NK-92 (cell line): ENCODE measurements at regions not wholly inside any gene's neighbourhood (a gene's known extent, or its start where the extent isn't known, plus 50 kb on each side); places are given as distances from the start of the nearest gene placed in this dataset.

Experiments used
- DNase-seq: peaks from one replicate; lab custom pipeline; 2025; ENCODE audit not compliant: unreplicated experiment; lab: John Stamatoyannopoulos, UW

DNA sequence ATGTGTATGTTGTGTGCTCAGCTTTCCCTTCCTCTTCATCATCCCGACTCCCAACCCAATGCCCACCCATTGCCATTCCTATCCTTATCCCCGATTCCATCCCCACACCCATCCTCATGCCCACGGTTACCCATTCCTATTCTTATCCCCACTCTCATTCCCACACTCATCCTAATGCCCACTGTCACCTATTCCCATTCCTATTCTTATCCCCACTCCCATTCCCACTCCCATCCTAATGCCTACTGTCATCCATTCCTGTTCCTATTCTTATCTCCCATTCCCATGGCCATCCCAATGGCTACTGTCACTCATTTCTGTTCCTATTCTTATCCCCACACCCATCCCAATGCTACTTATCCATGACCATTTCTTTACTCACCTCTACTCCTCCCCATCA, 254.1 kb downstream of the DHX35 start:
- DNase-seq, result no peak

DNA sequence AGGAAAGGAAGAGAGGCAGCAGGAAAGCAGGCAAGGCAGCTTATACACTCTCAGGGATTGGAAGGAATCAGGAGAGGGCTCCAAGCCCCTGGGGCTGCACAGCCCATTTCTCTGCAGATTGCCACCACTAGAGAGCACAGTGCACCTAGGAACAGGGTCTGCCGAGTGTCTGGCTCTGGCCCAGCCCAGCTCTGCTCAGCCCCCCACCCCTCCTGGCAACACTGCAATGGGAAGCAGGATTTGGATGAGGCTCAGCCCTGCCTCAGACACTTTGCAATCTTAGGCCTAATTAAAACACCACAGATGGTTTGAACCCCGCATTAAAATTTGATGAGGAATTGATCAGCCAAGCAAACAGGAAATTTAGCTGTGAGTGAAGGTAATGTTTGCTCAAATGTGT, 252.7 kb downstream of the DHX35 start:
- no peak for DNase-seq

DNA sequence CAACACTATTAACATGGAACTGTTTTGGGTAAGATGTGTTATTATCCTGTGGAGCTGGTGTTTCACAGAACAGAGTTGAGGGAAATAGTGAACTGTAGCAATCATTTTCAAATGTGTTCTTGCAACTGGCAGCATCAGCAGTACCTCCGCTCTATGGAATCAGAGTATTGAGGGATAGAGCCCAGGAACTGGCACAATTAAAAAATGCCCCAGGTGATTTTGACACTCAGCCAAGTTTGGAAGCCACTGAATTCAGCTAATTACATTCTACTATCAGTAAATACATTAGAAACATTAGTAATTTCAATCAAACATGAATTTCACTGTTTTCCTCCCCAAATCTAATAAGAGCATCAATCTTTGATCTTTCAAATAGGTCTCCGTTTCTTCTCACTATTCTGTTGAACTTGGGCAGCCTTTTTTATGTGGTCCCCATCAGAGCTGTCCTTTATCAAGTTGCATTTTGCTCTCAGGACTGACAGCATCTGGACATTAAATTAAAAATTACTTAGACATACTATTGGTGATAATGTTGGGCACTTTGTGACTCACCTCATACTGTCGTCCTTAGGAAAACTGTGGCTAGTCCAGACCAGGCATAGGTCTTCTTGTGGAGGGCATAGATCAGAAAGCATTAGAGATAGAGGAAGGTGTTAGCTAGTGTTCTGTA, 251.5 kb downstream of the DHX35 start:
- no peak for DNase-seq

DNA sequence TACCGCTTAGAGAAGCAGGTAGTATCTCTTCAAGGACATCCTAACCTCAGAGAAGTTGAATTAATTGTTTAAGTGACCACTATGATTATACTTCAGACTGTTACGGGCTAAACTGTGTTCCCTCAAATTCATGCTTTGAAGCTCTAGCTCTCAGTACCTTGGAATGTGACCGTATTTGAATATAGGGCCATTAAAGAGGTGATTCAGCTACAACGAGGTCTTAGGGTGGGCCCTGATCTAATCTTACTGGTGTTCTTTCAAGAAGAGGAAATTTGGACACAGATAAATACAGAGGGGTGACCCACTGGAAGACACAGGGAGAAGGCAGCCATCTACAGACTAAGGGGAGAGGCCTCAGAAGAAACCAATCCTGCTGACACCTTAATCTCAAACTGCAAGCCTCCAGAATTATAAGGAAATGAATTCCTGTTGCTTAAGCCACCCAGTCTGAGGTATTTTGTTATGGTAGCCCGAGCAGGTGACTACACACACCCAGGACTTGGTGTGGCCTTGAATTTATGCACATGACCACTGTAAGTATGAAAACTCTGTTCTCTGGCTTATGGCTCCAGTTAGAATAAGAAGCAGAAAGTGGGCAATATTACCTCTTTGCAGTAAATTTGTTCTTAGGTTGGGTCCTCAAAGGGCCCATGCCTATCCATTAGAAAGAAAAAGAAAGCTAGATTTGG, 249.1 kb downstream of the DHX35 start:
- no peak for DNase-seq

DNA sequence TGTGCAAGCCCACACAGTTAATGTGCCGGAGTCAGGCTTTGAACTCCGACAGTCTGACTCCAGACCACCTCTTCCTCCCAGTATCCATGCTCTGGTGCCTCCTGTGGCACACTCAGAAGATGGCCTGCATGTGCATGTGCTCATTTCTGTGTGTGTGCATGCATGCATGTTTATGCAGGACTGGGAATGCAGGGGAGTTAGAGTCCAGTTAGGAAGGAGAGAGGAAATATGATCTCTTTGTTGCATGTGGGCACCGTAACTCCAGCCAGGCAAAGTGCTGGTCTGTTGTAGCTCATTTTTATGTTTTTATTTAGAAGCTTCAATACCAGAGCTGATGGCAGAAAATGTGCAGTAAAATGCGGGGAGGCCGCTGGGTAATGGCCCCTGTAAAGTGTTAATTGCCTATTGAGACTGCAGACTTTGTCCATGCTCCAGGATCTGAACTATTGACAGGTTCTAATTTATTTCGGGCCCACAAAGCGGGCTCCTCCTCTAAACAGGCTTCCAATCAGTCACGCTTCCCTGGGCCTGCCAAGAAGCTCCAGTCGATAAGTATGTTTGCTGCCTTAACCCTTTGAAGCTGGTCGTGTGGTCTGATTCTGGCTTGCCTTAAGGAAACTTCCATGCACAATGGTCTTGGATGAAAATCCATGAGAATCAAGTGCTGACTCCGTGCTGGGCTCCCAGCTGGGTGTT, 248.3 kb downstream of the DHX35 start:
- no peak for DNase-seq

DNA sequence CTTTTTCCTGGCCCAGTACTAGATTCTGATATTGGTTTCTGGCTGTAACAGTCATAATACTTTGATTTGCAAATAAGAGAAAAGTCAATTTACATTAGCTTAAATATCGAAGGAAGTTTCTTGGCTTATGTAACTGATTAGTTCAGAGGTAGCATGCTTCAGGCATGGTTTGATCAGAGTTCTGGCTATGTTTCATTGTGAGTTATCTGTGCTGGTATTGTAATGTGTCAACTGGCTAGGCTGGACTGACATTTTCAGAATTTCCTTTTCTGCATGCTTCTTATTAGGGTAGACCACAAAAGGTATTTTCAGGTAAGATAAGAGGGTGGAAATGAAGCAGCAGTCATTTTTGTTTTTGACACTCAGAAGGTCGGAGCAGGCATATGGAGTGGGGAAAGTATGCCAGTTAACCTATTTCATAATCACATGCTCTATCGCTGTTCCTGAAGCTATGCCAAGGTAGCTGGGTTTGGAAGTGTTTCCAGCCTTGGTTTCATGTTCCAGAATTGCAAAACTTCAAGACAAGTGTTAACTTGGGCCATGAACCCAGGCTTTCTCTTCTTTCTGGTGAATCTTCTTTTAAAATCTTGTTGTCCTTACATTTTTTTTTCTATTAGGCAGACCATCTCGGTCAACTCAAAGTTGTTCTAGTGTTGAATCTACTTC, 244.9 kb downstream of the DHX35 start:
- no peak for DNase-seq

DNA sequence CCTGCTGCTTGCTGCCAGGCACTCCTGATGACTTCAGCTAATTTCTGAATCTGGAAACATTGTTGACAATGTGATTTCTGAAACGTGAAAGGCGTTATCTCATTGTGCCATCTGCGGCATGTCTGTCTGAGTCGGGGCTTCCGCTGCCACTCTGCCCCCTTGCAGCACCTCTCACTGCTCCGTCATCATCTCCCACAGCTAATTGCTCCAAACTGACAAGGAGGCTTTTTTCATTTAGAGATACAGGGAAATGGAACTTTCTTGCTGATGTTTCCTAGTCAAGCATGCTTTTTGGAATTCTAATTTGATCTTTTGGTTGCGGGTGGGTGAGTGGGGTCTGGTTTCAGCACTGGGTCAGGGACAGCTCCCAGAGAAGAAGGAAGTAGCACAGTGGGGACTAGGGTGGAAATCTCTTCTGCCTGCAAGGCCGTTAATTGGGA, 233.5 kb downstream of the DHX35 start:
- DNase-seq, result no peak

DNA sequence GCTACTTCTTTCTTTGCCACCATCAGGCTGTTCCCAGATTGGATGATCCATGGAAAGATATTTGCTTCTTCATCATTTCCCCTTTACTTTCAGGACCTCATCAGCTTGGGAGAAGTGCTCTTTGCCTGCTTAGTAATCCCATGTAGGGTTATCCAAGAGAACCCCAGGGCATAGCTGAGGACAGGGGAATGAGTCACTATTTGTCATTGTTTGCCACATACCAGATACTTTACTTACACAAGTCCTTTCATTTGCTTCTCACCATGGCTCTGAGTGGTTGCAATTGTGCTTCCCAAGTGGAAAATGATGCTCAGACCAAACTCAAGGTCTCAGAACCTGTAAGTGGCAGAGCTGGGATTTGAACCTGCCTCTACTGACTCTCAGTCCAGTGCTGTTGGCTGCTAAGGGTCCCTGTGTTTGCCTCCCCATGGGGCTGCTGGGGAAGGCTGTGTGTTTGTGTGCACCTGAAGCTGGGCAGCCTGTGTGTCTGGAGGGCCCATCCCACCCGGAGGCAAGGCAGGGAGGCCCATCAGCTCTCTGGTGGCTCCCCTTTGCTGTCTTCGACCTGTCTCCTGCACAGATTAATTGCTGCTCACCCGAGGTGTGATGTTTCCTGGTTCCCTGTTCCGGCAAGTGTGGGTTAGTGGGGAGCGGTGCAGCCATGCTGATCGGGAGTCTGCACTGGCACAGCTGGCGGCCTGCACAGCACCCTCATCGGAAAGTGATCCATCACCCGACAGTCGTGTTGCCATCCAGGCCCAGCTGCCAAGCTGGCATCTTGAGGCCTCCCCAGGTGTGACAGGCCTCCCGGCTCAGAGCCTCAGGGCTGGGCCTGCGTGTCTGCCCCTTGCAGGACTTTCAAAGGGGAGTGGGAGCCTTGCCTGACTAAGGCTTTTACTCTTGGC, 228.8 kb downstream of the DHX35 start:
- no peak for DNase-seq

DNA sequence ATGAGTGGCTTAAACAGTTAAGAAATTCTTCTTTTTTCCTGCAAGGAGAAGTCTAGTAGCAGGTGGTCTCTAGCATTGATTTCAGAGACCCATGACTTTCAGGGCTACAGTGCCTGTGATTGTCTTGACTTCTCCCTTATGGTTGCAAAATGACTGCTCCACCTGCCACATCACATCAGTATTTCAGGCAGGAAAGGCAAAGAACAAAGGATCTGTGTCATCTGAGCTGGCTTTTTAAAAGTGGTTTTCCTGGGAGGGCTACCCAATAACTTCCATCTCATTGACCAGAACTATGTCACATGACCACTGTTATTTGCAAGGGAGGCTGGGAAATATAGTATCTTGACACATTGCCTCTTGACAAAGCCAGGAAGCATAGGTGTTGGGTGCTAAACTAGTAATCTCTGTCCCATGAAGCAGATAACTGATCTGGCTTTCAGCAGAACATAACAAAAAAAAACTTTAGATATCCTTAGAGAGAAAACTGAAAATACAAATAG, 226.2 kb downstream of the DHX35 start:
- DNase-seq, result no peak

DNA sequence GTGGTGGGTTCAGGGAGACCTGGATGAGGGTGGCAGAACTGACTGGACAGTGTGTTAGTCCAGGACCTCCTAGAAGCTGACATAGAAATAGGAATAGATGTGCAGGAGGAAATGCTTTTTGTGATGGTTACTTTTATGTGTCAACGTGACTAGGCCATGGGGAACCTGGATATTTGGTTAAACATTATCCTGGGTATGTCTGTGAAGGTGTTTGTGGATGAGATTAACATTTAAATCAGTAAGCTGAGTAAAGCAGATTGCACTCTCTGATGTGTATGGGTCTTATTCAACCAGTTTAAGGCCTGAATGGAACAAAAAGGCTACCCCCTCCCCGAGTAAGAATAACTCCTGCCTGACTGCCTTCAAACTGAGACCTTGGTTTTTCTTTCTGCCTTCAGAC, 219.3 kb downstream of the DHX35 start:
- no peak for DNase-seq

DNA sequence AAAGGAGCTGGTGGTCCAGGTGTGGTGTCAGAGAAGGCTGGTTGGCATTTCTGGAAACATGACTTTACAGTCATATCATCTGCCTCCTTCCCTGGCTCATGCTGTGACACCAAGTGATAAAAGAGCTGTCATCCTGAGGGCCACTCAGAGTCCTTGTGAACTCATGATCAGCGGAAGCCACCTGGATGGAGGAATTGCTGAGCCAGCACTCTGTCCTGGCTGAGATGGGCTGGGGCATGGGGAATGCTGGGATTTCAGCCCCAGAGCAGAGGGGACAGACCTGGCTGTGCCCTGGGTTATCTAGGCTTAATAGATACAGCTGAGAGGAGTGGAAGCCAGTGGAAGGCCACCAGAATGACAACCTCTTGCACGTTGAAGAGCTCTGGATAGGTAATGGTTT, 214.3 kb downstream of the DHX35 start:
- DNase-seq, result no peak

DNA sequence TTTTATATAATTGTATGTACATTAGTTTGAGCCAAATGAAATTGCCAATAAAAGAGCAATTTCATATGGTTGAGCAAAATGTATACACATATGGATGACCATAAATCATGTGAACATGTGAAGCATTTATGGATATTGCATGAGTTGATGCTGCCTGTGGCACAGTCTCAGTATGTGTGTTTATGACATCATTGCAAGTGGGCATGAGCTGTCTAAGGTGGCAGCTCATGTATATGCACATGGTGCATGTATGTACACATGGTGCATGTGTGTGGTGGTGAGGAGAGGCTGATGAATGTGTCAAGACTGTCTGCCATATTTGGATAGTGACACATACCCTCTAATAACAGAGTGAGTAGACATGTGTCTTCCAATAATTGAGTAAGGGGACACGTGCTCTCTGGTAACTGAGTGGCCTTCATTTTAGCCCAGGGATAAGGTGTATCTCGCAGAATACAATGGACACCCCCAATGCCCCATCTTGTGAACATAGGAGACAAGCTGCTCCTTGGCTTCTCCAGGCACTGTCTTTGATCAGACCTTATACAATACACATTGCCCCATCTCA, 208.8 kb downstream of the DHX35 start:
- DNase-seq, result no peak

DNA sequence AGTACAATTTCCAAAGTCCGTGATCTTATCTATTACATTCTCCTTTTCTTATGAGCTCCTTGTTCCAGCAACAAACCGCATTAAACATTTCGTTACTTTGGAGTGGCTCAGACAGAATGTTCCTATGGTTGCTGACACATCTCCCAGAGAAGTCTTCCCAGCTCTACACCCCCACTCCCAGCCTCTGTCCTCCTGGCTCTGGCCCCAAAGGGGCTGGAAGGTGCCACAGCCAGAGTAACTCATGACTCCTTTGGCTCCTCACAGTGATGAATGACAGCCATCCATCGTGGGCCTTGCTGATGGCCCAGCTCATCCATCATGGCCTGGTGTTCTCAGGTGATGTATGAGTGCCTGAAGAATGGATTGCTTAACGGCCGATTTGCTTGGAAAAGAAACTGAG, 203.0 kb downstream of the DHX35 start:
- DNase-seq, result no peak

DNA sequence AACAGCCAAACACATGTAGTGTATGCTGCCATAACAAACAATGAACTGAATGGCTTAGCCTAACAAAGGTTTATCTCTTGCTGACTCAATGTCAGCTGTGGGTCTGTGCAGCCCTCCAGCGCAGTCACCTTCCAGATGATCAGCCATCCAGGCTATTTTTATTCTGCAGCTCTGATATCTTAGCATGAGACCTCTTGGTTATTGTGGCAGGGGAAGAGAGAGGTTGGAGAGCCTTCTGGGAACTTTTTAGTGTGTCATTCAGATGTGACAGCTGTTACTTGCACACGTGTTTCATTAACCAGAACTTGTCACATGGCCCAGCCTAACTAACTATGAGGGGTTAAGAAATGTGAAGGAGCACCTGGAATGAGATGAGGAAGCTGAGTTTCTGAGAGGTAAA, 202.5 kb downstream of the DHX35 start:
- DNase-seq, result no peak

DNA sequence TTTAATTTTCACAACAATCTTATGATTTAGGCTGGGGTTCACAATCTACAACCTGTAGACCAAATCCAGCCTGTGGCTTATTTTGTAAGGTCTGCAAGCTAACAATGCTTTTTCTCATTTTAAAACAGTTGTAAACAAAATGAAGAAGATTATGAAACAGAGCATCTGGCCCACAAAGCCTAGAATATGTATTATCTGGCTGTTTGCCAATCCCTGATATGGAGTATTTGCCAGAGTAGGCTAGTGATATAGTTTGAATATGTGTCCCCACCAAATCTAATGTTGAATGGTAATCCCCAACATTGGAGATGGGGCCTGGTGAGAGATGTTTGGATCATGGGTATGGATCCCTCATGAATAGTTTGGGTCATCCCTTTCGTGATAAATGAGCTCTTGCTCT, 201.8 kb downstream of the DHX35 start:
- no peak for DNase-seq

DNA sequence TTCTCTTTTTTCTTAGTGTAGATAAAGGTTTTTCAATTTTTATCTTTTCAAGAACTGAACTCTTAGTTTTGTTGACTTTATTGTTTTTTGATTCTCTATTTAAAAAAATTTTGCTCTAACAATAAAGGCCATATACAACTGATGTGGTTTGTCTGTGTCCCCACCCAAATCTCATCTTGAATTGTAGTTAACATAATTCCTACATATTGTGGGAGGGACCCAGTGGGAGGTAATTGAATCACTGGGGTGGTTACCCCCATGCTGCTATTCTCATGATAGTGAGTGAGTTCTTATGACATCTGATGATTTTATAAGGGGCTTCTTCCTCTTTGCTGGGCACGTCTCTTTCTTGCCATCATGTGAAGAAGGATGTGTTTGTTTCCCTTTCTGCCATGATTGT, 199.8 kb downstream of the DHX35 start:
- no peak for DNase-seq

DNA sequence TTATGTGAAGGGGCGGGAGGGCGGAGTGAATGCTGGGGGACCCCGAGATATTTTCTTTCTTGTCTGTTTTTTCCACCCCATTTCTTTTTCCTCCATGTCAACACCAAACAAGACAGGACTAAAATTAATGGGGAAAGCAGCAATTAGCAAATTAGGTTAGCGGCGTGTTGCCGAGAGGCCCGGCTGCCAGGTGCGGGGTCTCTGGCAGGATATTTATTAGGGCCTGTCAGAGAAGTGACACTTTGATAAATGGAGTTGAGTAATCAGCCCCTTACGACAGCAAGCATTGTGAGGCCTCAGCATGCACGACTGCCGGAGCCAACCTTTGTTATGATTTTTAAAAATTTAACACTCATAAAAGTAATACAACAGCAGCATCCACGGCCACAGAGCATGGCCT, 193.8 kb downstream of the DHX35 start:
- DNase-seq, result no peak

DNA sequence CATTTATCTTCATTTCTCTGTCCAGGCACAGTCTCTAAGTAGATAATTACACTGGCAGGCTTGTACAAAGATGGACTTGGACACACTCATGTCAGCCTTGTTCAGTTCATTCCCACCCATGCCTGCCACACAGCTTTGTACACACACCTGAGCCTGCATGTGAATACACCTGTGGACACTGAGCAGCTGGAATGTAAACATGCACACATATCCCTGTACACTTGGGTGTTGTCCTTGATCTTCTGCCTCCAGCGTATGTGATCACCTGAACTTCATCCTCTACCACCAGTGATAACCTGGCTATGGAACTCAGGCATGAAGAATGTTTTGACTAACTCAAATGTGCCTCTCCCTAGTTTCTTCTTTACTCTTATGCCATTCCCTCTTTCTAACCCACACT, 190.6 kb downstream of the DHX35 start:
- DNase-seq, result no peak

DNA sequence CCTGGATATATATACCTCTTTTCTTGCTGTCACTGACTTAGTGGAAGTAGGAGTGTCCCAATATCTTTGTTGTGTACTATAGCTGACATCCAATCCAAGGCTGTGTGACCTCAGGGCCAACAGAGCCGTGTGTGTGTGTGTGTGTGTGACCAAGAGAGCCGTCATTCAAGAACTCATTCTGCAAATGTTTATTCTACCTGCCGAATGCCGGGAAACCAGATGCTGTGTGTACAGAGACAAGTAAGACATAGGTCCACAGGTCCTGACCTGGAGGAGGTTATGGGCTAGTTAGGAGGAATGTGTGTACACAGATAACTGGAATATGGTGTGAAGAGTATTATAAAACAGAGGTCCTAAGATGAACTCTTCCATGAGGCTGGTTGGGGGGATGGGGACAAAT, 190.0 kb downstream of the DHX35 start:
- DNase-seq, result no peak

DNA sequence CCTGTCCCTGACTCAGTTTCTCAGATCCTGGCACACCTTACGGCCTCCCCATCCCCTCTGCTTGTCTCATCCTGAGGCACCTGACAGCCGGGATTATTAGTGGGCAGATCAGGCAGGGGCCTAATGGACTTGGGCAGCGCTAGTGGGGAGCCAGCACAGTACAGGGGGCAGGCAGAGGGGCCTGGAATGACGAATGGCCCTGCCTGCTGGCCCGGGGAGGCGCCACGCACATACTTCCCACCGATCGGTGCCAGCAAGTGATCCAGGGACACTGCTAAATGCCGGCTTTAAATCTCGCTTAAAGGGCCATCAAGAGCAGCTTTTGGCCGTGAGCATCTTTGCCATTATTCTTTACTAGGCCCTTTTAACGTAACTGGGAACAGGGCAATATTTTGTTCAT, 188.4 kb downstream of the DHX35 start:
- no peak for DNase-seq
